GM12864 (cell line): ENCODE measurements at regions not wholly inside any gene's neighbourhood (a gene's known extent, or its start where the extent isn't known, plus 50 kb on each side); places are given as distances from the start of the nearest gene placed in this dataset.

ENCODE experiments used
- DNase-seq: peaks from one replicate; pipeline ENCODE4 v3.0.0-alpha.2; 2011; ENCODE audit warnings: low read depth
- H3K4me3 ChIP-seq: 2 replicates; pipeline ENCODE4 v1.5.1; 2011; ENCODE audit warnings: mild to moderate bottlenecking, low read depth, low read length, control low read depth
- TF ChIP-seq, protein P1 (sequence below): IDR thresholded peaks from 2 replicates; pipeline ENCODE4 v1.5.1; 2011; ENCODE audit warnings: low read depth, mild to moderate bottlenecking, moderate library complexity, low read length, control low read depth, inconsistent platforms; ENCODE audit errors: missing control alignments

DNA sequence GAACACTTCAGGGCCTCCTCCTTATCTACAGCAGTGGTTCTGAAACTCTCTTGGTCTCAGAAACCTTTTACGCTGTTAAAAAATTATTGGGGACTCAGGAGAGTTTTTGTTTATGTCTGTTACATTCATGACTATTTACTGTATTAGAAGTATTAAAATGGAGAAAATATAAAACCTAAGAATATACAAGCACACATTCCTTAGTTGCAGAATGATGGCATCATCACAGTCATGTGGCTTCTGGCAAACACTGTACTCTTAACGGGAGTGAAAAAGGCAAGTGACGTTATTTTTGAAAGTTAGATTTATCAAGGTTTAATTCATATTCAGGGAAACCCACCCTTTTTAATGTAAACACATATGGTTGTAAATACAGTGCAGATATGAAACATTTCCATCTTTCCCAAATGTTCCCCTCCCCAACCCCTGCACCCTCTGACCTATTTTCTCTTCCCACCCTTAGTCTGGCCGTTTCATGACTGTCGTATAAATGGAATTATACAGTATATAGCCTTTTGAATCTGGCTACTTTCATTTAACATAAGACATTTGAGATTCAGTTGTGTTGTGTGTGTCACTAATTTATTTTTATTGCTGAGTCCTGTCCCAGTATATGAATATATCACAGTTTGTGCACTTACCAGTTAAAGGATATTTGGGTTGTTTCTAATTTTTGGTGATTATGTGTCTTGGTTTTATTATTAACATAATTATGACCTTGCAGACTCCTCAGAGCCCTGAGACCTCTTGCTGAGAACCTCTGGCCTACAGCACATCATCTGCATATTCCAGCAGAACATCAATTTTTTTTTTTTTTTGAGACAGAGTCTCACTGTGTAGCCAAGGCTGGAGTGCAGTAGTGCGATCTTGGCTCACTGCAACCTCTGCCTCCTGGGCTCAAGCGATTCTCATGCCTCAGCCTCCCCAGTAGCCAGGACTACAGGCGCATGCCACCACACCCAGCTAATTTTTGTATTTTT, 457.0 kb downstream of the PCNX1 start:
- no peak overlapping the region for H3K4me3 ChIP-seq
- TF ChIP-seq, protein P1, sequence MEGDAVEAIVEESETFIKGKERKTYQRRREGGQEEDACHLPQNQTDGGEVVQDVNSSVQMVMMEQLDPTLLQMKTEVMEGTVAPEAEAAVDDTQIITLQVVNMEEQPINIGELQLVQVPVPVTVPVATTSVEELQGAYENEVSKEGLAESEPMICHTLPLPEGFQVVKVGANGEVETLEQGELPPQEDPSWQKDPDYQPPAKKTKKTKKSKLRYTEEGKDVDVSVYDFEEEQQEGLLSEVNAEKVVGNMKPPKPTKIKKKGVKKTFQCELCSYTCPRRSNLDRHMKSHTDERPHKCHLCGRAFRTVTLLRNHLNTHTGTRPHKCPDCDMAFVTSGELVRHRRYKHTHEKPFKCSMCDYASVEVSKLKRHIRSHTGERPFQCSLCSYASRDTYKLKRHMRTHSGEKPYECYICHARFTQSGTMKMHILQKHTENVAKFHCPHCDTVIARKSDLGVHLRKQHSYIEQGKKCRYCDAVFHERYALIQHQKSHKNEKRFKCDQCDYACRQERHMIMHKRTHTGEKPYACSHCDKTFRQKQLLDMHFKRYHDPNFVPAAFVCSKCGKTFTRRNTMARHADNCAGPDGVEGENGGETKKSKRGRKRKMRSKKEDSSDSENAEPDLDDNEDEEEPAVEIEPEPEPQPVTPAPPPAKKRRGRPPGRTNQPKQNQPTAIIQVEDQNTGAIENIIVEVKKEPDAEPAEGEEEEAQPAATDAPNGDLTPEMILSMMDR: no peak
- DNase-seq: no peak

DNA sequence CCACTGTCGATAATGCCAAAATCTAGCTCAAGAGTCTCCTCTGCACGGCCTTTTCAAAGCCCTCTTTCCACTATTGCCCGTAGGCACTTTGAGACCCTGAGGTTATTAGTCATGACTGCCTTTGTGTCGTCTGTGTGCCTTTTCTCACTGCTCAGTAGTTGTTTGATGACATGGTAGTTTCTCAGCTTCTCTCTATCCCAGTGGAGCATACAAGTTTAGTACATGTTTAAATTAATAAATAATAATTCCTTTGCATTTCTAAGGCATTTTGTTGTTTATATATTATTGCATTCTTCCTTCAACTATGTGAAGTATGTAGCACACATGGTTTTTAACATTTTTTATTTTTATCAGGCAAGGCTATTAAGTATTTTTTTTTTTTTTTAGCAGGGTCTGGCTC, 458.1 kb downstream of the PCNX1 start:
- TF ChIP-seq, protein P1: no peak
- DNase-seq: no peak

DNA sequence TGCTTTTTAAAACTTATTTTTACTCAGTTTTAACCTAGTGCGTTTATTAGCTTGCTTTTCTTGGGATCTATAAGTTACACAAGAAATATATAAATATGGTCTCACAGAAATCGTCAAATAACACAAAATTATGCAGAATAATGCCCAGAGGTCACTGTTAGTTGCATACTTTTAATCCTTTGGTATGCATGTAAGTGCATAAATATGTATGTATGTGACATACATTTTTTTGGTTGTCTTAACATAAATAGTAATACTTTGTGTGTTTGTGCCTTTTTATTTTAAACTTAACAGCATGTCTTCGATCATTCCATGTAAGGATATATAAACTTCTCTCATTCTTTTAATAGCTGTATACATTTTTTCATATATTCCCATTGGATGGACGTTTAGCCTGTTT, 459.6 kb downstream of the PCNX1 start:
- H3K4me3 ChIP-seq: no peak overlapping the region
- DNase-seq: no peak
- TF ChIP-seq, protein P1: no peak

More for the DNA sequence above, 458.1 kb downstream of the PCNX1 start:
- no peak overlapping the region for H3K4me3 ChIP-seq

DNA sequence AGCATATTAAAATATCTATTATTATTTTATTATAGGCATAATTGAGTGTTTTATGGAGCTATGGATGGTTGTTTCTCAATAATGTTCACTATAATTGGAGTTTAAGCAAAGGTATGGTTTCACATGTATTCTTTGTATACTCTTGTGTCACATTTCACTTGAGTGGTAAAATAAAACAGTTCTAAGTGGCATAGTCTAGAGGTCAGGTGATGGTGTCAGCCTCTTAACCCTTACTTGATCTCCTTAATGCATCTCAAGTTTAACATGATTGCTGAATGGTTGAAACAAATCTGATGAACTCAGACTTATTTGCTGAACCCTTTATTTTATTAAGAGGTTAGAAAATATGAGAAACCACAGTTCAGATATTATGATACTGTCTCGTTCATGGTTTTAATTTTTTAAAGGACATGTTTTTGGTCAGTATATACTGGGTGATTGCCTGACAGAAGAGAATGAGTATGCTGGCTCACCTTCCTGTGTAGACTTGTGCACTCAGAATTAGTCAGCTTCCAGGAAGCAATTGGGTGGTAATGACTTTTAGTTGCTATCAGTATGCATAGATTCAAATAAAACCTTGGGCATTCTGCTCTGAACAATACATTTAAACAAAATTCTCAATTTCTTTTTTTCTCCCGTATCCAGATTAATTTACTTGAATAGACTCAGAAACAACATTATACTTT, 464.6 kb downstream of the PCNX1 start:
- no peak for DNase-seq
- no peak overlapping the region for H3K4me3 ChIP-seq
- TF ChIP-seq, protein P1: no peak

DNA sequence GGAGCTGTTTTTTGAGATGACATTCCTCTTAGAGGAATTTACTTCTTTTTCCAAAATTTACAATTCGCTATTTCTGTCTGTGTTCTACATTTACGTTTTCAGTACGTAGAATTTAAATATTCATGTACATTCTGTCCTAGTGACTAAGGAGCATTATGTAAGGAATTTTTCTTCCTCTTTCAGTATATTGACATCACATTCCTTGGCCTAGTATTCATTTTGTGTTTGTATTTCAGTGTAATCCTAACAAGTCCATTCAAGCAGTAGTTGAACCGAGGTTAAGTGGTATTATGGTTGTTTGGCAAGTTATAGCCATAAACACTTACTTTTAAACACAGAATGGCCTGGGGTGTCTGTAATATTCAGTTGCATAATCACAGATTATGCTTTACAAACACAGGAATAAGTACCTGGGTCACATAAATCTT, 465.2 kb downstream of the PCNX1 start:
- TF ChIP-seq, protein P1: no peak
- no peak overlapping the region for H3K4me3 ChIP-seq
- no peak for DNase-seq

DNA sequence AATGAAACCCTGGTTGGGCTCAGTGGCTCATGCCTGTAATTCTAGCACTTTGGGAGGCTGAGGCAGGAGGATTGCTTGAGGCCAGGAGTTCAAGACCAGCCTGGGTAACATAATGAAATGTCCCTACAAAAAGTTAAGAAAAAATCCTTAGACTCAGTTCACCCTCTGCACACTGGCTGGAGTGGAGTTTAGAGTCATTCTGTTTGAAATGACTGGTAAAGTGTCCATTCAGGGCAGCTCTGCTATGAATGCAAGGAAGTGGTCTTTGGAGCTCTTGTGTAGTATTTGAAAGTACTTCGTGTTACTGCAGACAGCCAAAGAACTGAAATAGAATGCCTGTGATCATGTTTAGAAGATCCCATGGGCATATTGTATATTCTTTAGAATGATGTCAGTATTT, 466.5 kb downstream of the PCNX1 start:
- TF ChIP-seq, protein P1: no peak
- no peak overlapping the region for H3K4me3 ChIP-seq
- no peak for DNase-seq

DNA sequence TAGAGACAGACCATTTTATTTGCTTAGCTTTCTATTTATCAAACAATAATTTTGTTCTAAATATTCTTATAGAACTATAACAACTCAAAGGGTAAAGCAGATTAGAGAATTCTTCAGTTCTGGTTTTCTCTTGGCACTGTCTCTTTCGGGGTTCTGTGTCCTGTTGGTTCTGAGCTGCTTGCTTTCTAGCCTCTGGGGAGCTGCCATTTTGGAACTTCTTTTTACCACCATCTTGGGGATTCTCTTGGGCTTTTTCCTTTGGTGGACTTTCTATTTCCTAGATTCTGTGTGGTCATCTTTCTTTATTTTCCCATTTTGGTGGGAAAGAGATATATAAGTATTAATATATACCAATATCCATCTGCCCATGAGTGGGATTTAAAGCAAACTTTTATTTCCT, 467.7 kb downstream of the PCNX1 start:
- no peak for DNase-seq

More for the DNA sequence above, 467.7 kb downstream of the PCNX1 start:
- TF ChIP-seq, protein P1: no peak
- H3K4me3 ChIP-seq: no peak overlapping the region
